GM23338 (cell line): ENCODE measurements at regions not wholly inside any gene's neighbourhood (a gene's known extent, or its start where the extent isn't known, plus 50 kb on each side); places are given as distances from the start of the nearest gene placed in this dataset.

Source experiments
- CREB1 ChIP-seq: fragments of 250-450 bp; sonication (Bioruptor Pico); IDR thresholded peaks from 2 replicates; pipeline ENCODE4 v1.5.0; 2020; ENCODE audit warnings: low read depth, mild to moderate bottlenecking, moderate library complexity
- CTCF ChIP-seq, 2 experiments: fragments of 200-600 bp in 1 of 2; sonication (generic) in 1 of 2; conservative IDR thresholded peaks; 2 replicates each; pipeline versions ENCODE4 v1.5.1 to v1.6.1; 2016 to 2017; ENCODE audit warnings: antibody characterized with exemption in 2 of 2, low read depth in 2 of 2, mild to moderate bottlenecking in 2 of 2, moderate library complexity in 1 of 2
- EZH2 ChIP-seq: fragments of 200-600 bp; sonication (generic); IDR thresholded peaks from one replicate; pipeline ENCODE4 v1.8.0; 2017; ENCODE audit warnings: antibody characterized with exemption, mild to moderate bottlenecking, low read depth; ENCODE audit not compliant: unreplicated experiment
- EZH2phosphoT487 ChIP-seq: fragments of 200-600 bp; sonication (generic); IDR thresholded peaks from one replicate; pipeline ENCODE4 v1.8.1; 2018; ENCODE audit warnings: antibody characterized with exemption; ENCODE audit not compliant: unreplicated experiment
- JUNB ChIP-seq: IDR thresholded peaks from one replicate; pipeline ENCODE4 v1.6.1; 2016; ENCODE audit warnings: antibody characterized with exemption; ENCODE audit not compliant: unreplicated experiment
- POLR2AphosphoS5 ChIP-seq: IDR thresholded peaks from 2 replicates; pipeline ENCODE4 v1.6.1; 2016; ENCODE audit warnings: antibody characterized with exemption, low read depth
- STAT1 ChIP-seq: IDR thresholded peaks from one replicate; pipeline ENCODE4 v1.6.1; 2016; ENCODE audit warnings: antibody characterized with exemption; ENCODE audit not compliant: unreplicated experiment
- ZNF114 ChIP-seq: fragments of 250-450 bp; sonication (Bioruptor Pico); IDR thresholded peaks from 2 replicates; pipeline ENCODE4 v1.5.0; 2020; ENCODE audit warnings: mild to moderate bottlenecking, moderate library complexity
- ZNF331 ChIP-seq: fragments of 250-450 bp; sonication (Bioruptor Pico); IDR thresholded peaks from 2 replicates; pipeline ENCODE4 v1.5.0; 2020; ENCODE audit warnings: low read depth, mild to moderate bottlenecking, moderate library complexity
- TF ChIP-seq, protein P1 (sequence below): IDR thresholded peaks from one replicate; pipeline ENCODE4 v1.6.1; 2018; ENCODE audit warnings: antibody characterized with exemption; ENCODE audit not compliant: unreplicated experiment
- TF ChIP-seq, protein P2 (sequence below): IDR thresholded peaks from 2 replicates; pipeline ENCODE4 v1.6.1; 2016; ENCODE audit warnings: antibody characterized with exemption

DNA sequence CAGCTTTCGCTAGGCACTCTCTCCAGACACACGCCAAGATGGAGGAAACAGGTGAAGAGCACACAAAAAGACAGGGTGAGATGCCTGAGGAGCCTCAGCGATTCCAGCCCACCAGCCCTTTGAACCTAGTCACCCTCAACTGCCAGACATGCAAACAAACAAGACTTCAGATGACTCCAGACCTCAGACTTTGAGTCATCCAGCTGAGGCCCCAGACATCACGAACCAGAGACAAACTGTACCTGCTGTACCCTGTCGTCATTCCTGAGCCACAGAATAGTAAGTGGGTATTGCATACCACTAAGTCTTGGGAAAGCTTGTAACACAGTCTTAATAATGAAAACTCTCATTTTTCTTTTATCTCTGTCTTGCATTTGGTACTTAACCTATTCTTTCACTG, 126.6 kb upstream of the LSM8 start:
- TF ChIP-seq STAT1 (no peak), POLR2AphosphoS5 (no peak), CTCF (conservative IDR thresholded peaks at IDR 0.05; ENCODE audit: low read depth in 2 of 2) (no peak), EZH2phosphoT487 (no peak), EZH2 (no peak), JUNB (no peak), CREB1 (CRISPR knock-in tag) (no peak), ZNF331 (no peak), ZNF114 (CRISPR knock-in tag) (no peak)
- TF ChIP-seq, protein P1, sequence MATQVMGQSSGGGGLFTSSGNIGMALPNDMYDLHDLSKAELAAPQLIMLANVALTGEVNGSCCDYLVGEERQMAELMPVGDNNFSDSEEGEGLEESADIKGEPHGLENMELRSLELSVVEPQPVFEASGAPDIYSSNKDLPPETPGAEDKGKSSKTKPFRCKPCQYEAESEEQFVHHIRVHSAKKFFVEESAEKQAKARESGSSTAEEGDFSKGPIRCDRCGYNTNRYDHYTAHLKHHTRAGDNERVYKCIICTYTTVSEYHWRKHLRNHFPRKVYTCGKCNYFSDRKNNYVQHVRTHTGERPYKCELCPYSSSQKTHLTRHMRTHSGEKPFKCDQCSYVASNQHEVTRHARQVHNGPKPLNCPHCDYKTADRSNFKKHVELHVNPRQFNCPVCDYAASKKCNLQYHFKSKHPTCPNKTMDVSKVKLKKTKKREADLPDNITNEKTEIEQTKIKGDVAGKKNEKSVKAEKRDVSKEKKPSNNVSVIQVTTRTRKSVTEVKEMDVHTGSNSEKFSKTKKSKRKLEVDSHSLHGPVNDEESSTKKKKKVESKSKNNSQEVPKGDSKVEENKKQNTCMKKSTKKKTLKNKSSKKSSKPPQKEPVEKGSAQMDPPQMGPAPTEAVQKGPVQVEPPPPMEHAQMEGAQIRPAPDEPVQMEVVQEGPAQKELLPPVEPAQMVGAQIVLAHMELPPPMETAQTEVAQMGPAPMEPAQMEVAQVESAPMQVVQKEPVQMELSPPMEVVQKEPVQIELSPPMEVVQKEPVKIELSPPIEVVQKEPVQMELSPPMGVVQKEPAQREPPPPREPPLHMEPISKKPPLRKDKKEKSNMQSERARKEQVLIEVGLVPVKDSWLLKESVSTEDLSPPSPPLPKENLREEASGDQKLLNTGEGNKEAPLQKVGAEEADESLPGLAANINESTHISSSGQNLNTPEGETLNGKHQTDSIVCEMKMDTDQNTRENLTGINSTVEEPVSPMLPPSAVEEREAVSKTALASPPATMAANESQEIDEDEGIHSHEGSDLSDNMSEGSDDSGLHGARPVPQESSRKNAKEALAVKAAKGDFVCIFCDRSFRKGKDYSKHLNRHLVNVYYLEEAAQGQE = no peak
- TF ChIP-seq, protein P2, sequence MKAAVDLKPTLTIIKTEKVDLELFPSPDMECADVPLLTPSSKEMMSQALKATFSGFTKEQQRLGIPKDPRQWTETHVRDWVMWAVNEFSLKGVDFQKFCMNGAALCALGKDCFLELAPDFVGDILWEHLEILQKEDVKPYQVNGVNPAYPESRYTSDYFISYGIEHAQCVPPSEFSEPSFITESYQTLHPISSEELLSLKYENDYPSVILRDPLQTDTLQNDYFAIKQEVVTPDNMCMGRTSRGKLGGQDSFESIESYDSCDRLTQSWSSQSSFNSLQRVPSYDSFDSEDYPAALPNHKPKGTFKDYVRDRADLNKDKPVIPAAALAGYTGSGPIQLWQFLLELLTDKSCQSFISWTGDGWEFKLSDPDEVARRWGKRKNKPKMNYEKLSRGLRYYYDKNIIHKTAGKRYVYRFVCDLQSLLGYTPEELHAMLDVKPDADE = no peak
